ENCODE measurements at regions not wholly inside any gene's neighbourhood (a gene's known extent, or its start where the extent isn't known, plus 50 kb on each side); places are given as distances from the start of the nearest gene placed in this dataset.

GRCh38 chr5:75856056-75856455, 138.8 kb upstream of the POC5 start:
- no peaks in the 10 kb centered on the region for H3K9me3 Mint-ChIP-seq (ENCODE audit: unreplicated experiment)
- peaks cover 2% of the 10 kb centered on the region for H3K27me3 Mint-ChIP-seq (ENCODE audit: unreplicated experiment)
- no peak overlapping the region for H3K27ac Mint-ChIP-seq (ENCODE audit: unreplicated experiment)
- H3K36me3 Mint-ChIP-seq (ENCODE audit: low read depth, unreplicated experiment) = no peaks in the 10 kb centered on the region
- peaks cover 10% of the 10 kb centered on the region for H3K4me1 Mint-ChIP-seq (ENCODE audit: unreplicated experiment)
- TF ChIP-seq CTCF (IDR thresholded peaks at IDR 0.05; ENCODE audit: unreplicated experiment) = no peak
- no peak overlapping the region for H3K4me3 Mint-ChIP-seq (ENCODE audit: unreplicated experiment)
- DNase-seq (ENCODE audit: low spot score) = no peak

- H3K4me3 Mint-ChIP-seq (ENCODE audit: unreplicated experiment) = no peak overlapping the region
- H3K27ac Mint-ChIP-seq (ENCODE audit: unreplicated experiment) = no peak overlapping the region
- no peaks in the 10 kb centered on the region for H3K9me3 Mint-ChIP-seq (ENCODE audit: unreplicated experiment)
- no peak for TF ChIP-seq CTCF (IDR thresholded peaks at IDR 0.05; ENCODE audit: unreplicated experiment)
- no peak for DNase-seq (ENCODE audit: low spot score)
- H3K36me3 Mint-ChIP-seq (ENCODE audit: low read depth, unreplicated experiment) = no peaks in the 10 kb centered on the region
- H3K27me3 Mint-ChIP-seq (ENCODE audit: unreplicated experiment) = peaks cover 2% of the 10 kb centered on the region
- peaks cover 9% of the 10 kb centered on the region for H3K4me1 Mint-ChIP-seq (ENCODE audit: unreplicated experiment)
Measured at GRCh38 chr5:75848077-75848476, 130.8 kb upstream of the POC5 start.

GRCh38 chr5:75847561-75848021, 130.4 kb upstream of the POC5 start:
- Mint-ChIP-seq H3K27ac (ENCODE audit: unreplicated experiment) (no peak overlapping the region), H3K36me3 (ENCODE audit: low read depth, unreplicated experiment) (no peaks in the 10 kb centered on the region), H3K4me3 (ENCODE audit: unreplicated experiment) (no peak overlapping the region), H3K4me1 (ENCODE audit: unreplicated experiment) (peaks cover 9% of the 10 kb centered on the region), H3K9me3 (ENCODE audit: unreplicated experiment) (no peaks in the 10 kb centered on the region), H3K27me3 (ENCODE audit: unreplicated experiment) (peaks cover 2% of the 10 kb centered on the region)
- no peak for TF ChIP-seq CTCF (IDR thresholded peaks at IDR 0.05; ENCODE audit: unreplicated experiment)
- DNase-seq (ENCODE audit: low spot score) = no peak

- no peaks in the 10 kb centered on the region for H3K9me3 Mint-ChIP-seq (ENCODE audit: unreplicated experiment)
- peaks cover 9% of the 10 kb centered on the region for H3K4me1 Mint-ChIP-seq (ENCODE audit: unreplicated experiment)
- H3K36me3 Mint-ChIP-seq (ENCODE audit: low read depth, unreplicated experiment) = no peaks in the 10 kb centered on the region
- H3K27ac Mint-ChIP-seq (ENCODE audit: unreplicated experiment) = no peak overlapping the region
- no peak for DNase-seq (ENCODE audit: low spot score)
- peaks cover 2% of the 10 kb centered on the region for H3K27me3 Mint-ChIP-seq (ENCODE audit: unreplicated experiment)
- no peak for TF ChIP-seq CTCF (IDR thresholded peaks at IDR 0.05; ENCODE audit: unreplicated experiment)
- H3K4me3 Mint-ChIP-seq (ENCODE audit: unreplicated experiment) = no peak overlapping the region
Measured at GRCh38 chr5:75844301-75844700, 127.1 kb upstream of the POC5 start.

GRCh38 chr5:75843319-75843718, 126.1 kb upstream of the POC5 start:
- no peak for TF ChIP-seq CTCF (IDR thresholded peaks at IDR 0.05; ENCODE audit: unreplicated experiment)
- no peak for DNase-seq (ENCODE audit: low spot score)
- no peak overlapping the region for H3K27ac Mint-ChIP-seq (ENCODE audit: unreplicated experiment)
- H3K4me3 Mint-ChIP-seq (ENCODE audit: unreplicated experiment) = no peak overlapping the region
- peaks cover 2% of the 10 kb centered on the region for H3K27me3 Mint-ChIP-seq (ENCODE audit: unreplicated experiment)
- H3K9me3 Mint-ChIP-seq (ENCODE audit: unreplicated experiment) = no peaks in the 10 kb centered on the region
- no peaks in the 10 kb centered on the region for H3K36me3 Mint-ChIP-seq (ENCODE audit: low read depth, unreplicated experiment)
- H3K4me1 Mint-ChIP-seq (ENCODE audit: unreplicated experiment) = peaks cover 9% of the 10 kb centered on the region
